H9 (cell line): ENCODE measurements at regions not wholly inside any gene's neighbourhood (a gene's known extent, or its start where the extent isn't known, plus 50 kb on each side); places are given as distances from the start of the nearest gene placed in this dataset.

ENCODE experiments used
- DNase-seq: peaks from one replicate; pipeline ENCODE4 v3.0.0-alpha.2; 2017
- H2AFZ ChIP-seq: one replicate; pipeline ENCODE4 v1.6.1; 2013; ENCODE audit warnings: mild to moderate bottlenecking, low read length, control low read depth, moderate library complexity
- H2AK5ac ChIP-seq: 2 replicates; pipeline ENCODE4 v1.6.1; 2013; ENCODE audit warnings: low read length, control low read depth, mixed read lengths; ENCODE audit not compliant: insufficient read length
- H2BK120ac ChIP-seq: one replicate; pipeline ENCODE4 v1.6.1; 2013; ENCODE audit warnings: low read depth, mild to moderate bottlenecking, low read length, control low read depth, inconsistent platforms; ENCODE audit not compliant: poor library complexity, severe bottlenecking
- H2BK12ac ChIP-seq: 2 replicates; pipeline ENCODE4 v1.6.1; 2013; ENCODE audit warnings: low read length, control low read depth, mixed read lengths, low read depth; ENCODE audit not compliant: insufficient read length
- H2BK15ac ChIP-seq: 2 replicates; pipeline ENCODE4 v1.6.1; 2013; ENCODE audit warnings: low read depth, low read length, control low read depth
- H2BK20ac ChIP-seq: one replicate; pipeline ENCODE4 v1.6.1; 2013; ENCODE audit warnings: low read depth, mild to moderate bottlenecking, low read length, control low read depth, inconsistent platforms; ENCODE audit not compliant: poor library complexity, severe bottlenecking
- H2BK5ac ChIP-seq: 2 replicates; pipeline ENCODE4 v1.6.1; 2013; ENCODE audit warnings: low read length, control low read depth, mixed read lengths; ENCODE audit not compliant: insufficient read length
- H3K14ac ChIP-seq: 2 replicates; pipeline ENCODE4 v1.6.1; 2013; ENCODE audit warnings: low read length, control low read depth; ENCODE audit not compliant: insufficient read depth
- H3K18ac ChIP-seq: 2 replicates; pipeline ENCODE4 v1.6.1; 2013; ENCODE audit warnings: low read depth, mild to moderate bottlenecking, mixed read lengths, low read length, control low read depth; ENCODE audit not compliant: insufficient read length
- H3K23ac ChIP-seq: 2 replicates; pipeline ENCODE4 v1.6.1; 2013; ENCODE audit warnings: low read length, control low read depth, mixed read lengths, low read depth; ENCODE audit not compliant: insufficient read length
- H3K23me2 ChIP-seq: 2 replicates; pipeline ENCODE4 v1.6.1; 2013; ENCODE audit warnings: low read depth, mild to moderate bottlenecking, mixed read lengths, low read length, control low read depth; ENCODE audit not compliant: insufficient read length, poor library complexity, severe bottlenecking
- H3K27ac ChIP-seq: 2 replicates; pipeline ENCODE4 v1.5.1; 2013; ENCODE audit warnings: low read length, control low read depth, mixed read lengths, low read depth; ENCODE audit not compliant: insufficient read length
- H3K27me3 ChIP-seq: 2 replicates; pipeline ENCODE4 v1.6.1; 2013; ENCODE audit warnings: low read length, control low read depth, inconsistent platforms; ENCODE audit not compliant: insufficient read depth
- H3K4ac ChIP-seq: 2 replicates; pipeline ENCODE4 v1.6.1; 2013; ENCODE audit warnings: low read depth, mild to moderate bottlenecking, control low read depth, inconsistent platforms, low read length, moderate library complexity
- H3K4me1 ChIP-seq: 2 replicates; pipeline ENCODE4 v1.6.1; 2013; ENCODE audit warnings: low read length, control low read depth, inconsistent platforms; ENCODE audit not compliant: insufficient read depth
- H3K4me2 ChIP-seq: 2 replicates; pipeline ENCODE4 v1.6.1; 2013; ENCODE audit warnings: low read length, control low read depth, mixed read lengths; ENCODE audit not compliant: insufficient read length, insufficient read depth
- H3K56ac ChIP-seq: 2 replicates; pipeline ENCODE4 v1.6.1; 2013; ENCODE audit warnings: low read depth, mild to moderate bottlenecking, mixed read lengths, low read length, control low read depth; ENCODE audit not compliant: insufficient read length
- H3K79me1 ChIP-seq: 2 replicates; pipeline ENCODE4 v1.6.1; 2013; ENCODE audit warnings: low read depth, mild to moderate bottlenecking, moderate library complexity, low read length, control low read depth, inconsistent platforms; ENCODE audit not compliant: insufficient read depth, poor library complexity, severe bottlenecking
- H3K79me2 ChIP-seq: 2 replicates; pipeline ENCODE4 v1.6.1; 2013; ENCODE audit warnings: low read length, control low read depth, inconsistent platforms; ENCODE audit not compliant: insufficient read depth
- H3K9ac ChIP-seq: 2 replicates; pipeline ENCODE4 v1.6.1; 2013; ENCODE audit warnings: low read length, control low read depth, mixed read lengths; ENCODE audit not compliant: insufficient read length; ENCODE audit errors: extremely low read depth
- H3K9me3 ChIP-seq: one replicate; pipeline ENCODE4 v1.6.1; 2013; ENCODE audit warnings: low read depth, low read length, inconsistent platforms; ENCODE audit not compliant: control insufficient read depth
- H3T11ph ChIP-seq: one replicate; pipeline ENCODE4 v1.6.1; 2013; ENCODE audit warnings: mild to moderate bottlenecking, low read length, control low read depth, inconsistent platforms
- H4K20me1 ChIP-seq: one replicate; pipeline ENCODE4 v1.6.1; 2013; ENCODE audit not compliant: control insufficient read depth, insufficient read length, insufficient read depth
- H4K5ac ChIP-seq: 2 replicates; pipeline ENCODE4 v1.6.1; 2013; ENCODE audit warnings: low read depth, mild to moderate bottlenecking, mixed read lengths, low read length, control low read depth; ENCODE audit not compliant: insufficient read length
- H4K8ac ChIP-seq: replicated peaks from 2 replicates; pipeline ENCODE4 v1.6.1; 2013; ENCODE audit warnings: low read length, control low read depth, mixed read lengths, low read depth; ENCODE audit not compliant: insufficient read length
- H4K91ac ChIP-seq: 2 replicates; pipeline ENCODE4 v1.6.1; 2013; ENCODE audit warnings: low read depth, mild to moderate bottlenecking, moderate library complexity, mixed read lengths, low read length, control low read depth; ENCODE audit not compliant: insufficient read length
- H3K27ac Mint-ChIP-seq, 3 experiments: 2 replicates in 2 of 3; 3 replicates in 1 of 3; pipeline ENCODE4 v1.8.0; 2020 to 2021; ENCODE audit warnings: mixed read lengths in 3 of 3, mild to moderate bottlenecking in 1 of 3, moderate library complexity in 1 of 3
- H3K27me3 Mint-ChIP-seq: 2 replicates; pipeline ENCODE4 v1.8.0; 2021; ENCODE audit warnings: low read depth, mild to moderate bottlenecking, moderate library complexity, mixed read lengths
- H3K36me3 Mint-ChIP-seq, 3 experiments: 2 replicates in 2 of 3; 3 replicates in 1 of 3; pipeline ENCODE4 v1.8.0; 2020 to 2021; ENCODE audit warnings: low read depth in 3 of 3, mixed read lengths in 3 of 3; ENCODE audit not compliant: insufficient read depth in 1 of 3
- H3K4me1 Mint-ChIP-seq, 2 experiments: 2 replicates each; pipeline ENCODE4 v1.8.0; 2020; ENCODE audit warnings: mixed read lengths in 2 of 2
- H3K4me3 Mint-ChIP-seq, 2 experiments: 2 replicates in 1 of 2; 3 replicates in 1 of 2; pipeline ENCODE4 v1.8.0; 2020 to 2021; ENCODE audit warnings: mild to moderate bottlenecking in 2 of 2, mixed read lengths in 2 of 2, moderate library complexity in 1 of 2
- H3K9me3 Mint-ChIP-seq, 2 experiments: 2 replicates in 1 of 2; 3 replicates in 1 of 2; pipeline ENCODE4 v1.8.0; 2020; ENCODE audit warnings: mild to moderate bottlenecking in 2 of 2, mixed read lengths in 2 of 2, moderate library complexity in 1 of 2
- CTCF ChIP-seq: fragments of 200-600 bp; sonication (generic); conservative IDR thresholded peaks from 3 replicates; pipeline ENCODE4 v1.8.0; 2021; ENCODE audit warnings: antibody characterized with exemption, mild to moderate bottlenecking
- WGBS: extraction: QIAGEN DNeasy Blood & Tissue Kit; methylation state at CpG from one replicate; pipeline ENCODE4 v1.1.7; 2013; ENCODE audit warnings: missing lambda C conversion rate, low lambda C conversion rate, mixed read lengths; ENCODE audit not compliant: insufficient read length; ENCODE audit errors: extremely low coverage; 5-methylcytosine and 5-hydroxymethylcytosine counted together

GRCh38 chr21:18129526-18129925, 115.1 kb upstream of the CHODL start:
- no CpG with 5 or more reads among the region's 1 CpG for WGBS
- H3K27me3 ChIP-seq = no peaks in the 10 kb centered on the region

More at GRCh38 chr21:18129526-18129925, 115.1 kb upstream of the CHODL start:
- Histone ChIP-seq H2AFZ (no peak overlapping the region), H3K23me2 (no peaks in the 10 kb centered on the region), H2BK12ac (no peak overlapping the region), H2BK5ac (no peak overlapping the region), H2BK120ac (no peak overlapping the region), H3K4ac (no peak overlapping the region), H2BK20ac (no peak overlapping the region), H3K79me1 (no peaks in the 10 kb centered on the region), H3T11ph (no peak overlapping the region), H3K14ac (no peak overlapping the region), H3K79me2 (no peaks in the 10 kb centered on the region), H3K4me2 (no peak overlapping the region), H2BK15ac (no peak overlapping the region), H3K9me3 (no peaks in the 10 kb centered on the region), H3K4me1 (no peaks in the 10 kb centered on the region), H3K27ac (no peak overlapping the region), H4K20me1 (no peaks in the 10 kb centered on the region), H3K9ac (no peak overlapping the region), H3K23ac (no peak overlapping the region), H3K56ac (no peak overlapping the region), H2AK5ac (no peak overlapping the region), H4K8ac (no peak overlapping the region), H3K18ac (no peak overlapping the region), H4K5ac (no peak overlapping the region), H4K91ac (no peak overlapping the region)
- no peak for TF ChIP-seq CTCF
- H3K27ac Mint-ChIP-seq = no peak overlapping the region
- H3K4me1 Mint-ChIP-seq = peaks cover 0 to 1% of the 10 kb centered on the region in 2 experiments; a peak in 2 of 4 replicates
- H3K9me3 Mint-ChIP-seq = no peaks in the 10 kb centered on the region
- H3K27me3 Mint-ChIP-seq = no peaks in the 10 kb centered on the region
- no peak for DNase-seq
- H3K4me3 Mint-ChIP-seq = no peak overlapping the region
- H3K36me3 Mint-ChIP-seq = no peaks in the 10 kb centered on the region
